ENCODE measurements at regions not wholly inside any gene's neighbourhood (a gene's known extent, or its start where the extent isn't known, plus 50 kb on each side); places are given as distances from the start of the nearest gene placed in this dataset.

DNA sequence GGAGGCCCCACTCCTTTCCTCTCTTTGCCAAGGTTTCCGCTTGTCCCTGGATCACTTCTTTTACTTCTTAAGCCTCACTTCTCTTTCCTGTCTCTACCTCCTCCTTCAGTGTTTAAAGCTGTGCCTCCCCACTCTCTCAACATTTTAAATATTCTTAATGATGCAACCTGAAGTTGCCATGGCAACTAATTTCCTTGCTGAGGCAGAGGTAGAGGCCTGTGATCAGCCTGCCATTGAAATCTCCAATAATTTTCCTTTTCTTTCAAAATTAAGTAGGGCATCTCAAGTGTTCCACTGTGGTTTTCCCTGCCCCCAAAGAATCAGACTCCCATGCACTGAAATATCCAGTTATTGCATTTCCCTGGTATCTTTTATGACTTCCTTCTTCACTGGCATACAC lies 108.6 kb upstream of the VRK1 start:
- no peak for DNase-seq
- no peak overlapping the region for H3K27ac ChIP-seq
- no peaks in the 10 kb centered on the region for H3K9me3 ChIP-seq (replicated peaks in 1 of 3)
- H3K4me1 ChIP-seq (replicated peaks in 1 of 2): no peaks in the 10 kb centered on the region
- 82 to 90% (median 87%) methylated on average over 1 of the region's 1 CpG for WGBS, 4 donors
- intact Hi-C loops (cut with DNase I): no loop called here
- H3K36me3 ChIP-seq (replicated peaks in 1 of 2): no peaks in the 10 kb centered on the region
- TF ChIP-seq, protein P1, sequence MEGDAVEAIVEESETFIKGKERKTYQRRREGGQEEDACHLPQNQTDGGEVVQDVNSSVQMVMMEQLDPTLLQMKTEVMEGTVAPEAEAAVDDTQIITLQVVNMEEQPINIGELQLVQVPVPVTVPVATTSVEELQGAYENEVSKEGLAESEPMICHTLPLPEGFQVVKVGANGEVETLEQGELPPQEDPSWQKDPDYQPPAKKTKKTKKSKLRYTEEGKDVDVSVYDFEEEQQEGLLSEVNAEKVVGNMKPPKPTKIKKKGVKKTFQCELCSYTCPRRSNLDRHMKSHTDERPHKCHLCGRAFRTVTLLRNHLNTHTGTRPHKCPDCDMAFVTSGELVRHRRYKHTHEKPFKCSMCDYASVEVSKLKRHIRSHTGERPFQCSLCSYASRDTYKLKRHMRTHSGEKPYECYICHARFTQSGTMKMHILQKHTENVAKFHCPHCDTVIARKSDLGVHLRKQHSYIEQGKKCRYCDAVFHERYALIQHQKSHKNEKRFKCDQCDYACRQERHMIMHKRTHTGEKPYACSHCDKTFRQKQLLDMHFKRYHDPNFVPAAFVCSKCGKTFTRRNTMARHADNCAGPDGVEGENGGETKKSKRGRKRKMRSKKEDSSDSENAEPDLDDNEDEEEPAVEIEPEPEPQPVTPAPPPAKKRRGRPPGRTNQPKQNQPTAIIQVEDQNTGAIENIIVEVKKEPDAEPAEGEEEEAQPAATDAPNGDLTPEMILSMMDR (IDR thresholded peaks at IDR 0.05): no peak
- no peak for TF ChIP-seq POLR2A (IDR thresholded peaks at IDR 0.05)
- H3K4me3 ChIP-seq: no peak overlapping the region
- no peaks in the 10 kb centered on the region for H3K27me3 ChIP-seq

DNA sequence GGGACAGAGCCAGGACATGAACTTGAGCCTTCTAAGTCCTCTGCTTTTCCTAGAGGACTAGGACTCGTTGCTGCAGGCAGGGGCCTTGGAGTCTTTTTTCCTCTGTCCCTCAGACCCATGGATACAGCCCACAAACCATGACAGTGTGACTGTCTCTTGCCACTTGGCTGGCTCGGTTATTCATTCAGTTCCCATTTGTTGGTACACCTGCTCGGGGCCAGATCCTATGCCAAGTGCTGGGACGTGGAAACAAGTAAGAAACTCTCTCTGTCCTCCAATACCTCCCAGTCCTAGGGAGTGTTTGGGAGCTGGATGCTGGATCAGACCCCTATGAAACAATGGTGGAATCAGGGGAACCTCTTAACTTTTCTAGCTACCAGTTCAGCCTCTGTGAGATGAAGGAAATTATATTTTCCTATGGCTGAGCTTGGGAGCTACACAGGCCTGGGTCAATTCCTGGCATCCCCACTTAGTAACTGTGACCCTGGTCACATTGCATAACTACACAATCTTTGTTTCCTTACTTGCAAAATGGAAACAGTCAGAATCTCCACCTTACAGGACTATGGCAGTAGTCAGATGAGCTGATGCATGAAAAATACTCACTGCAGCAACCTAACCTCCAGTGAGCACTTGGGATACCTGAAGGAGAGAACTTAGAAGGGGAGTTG lies 106.3 kb upstream of the VRK1 start:
- no peaks in the 10 kb centered on the region for H3K36me3 ChIP-seq (replicated peaks in 1 of 2)
- intact Hi-C loops (cut with DNase I): no loop called here
- DNase-seq: no peak
- 72 to 74% (median 73%) methylated on average over 4 of the region's 4 CpGs for WGBS, 4 donors
- no peaks in the 10 kb centered on the region for H3K4me1 ChIP-seq (replicated peaks in 1 of 2)
- no peaks in the 10 kb centered on the region for H3K9me3 ChIP-seq (replicated peaks in 1 of 3)
- H3K27me3 ChIP-seq: no peaks in the 10 kb centered on the region
- TF ChIP-seq, protein P1 (IDR thresholded peaks at IDR 0.05): no peak
- TF ChIP-seq POLR2A (IDR thresholded peaks at IDR 0.05): no peak
- H3K27ac ChIP-seq: no peak overlapping the region
- H3K4me3 ChIP-seq: no peak overlapping the region

DNA sequence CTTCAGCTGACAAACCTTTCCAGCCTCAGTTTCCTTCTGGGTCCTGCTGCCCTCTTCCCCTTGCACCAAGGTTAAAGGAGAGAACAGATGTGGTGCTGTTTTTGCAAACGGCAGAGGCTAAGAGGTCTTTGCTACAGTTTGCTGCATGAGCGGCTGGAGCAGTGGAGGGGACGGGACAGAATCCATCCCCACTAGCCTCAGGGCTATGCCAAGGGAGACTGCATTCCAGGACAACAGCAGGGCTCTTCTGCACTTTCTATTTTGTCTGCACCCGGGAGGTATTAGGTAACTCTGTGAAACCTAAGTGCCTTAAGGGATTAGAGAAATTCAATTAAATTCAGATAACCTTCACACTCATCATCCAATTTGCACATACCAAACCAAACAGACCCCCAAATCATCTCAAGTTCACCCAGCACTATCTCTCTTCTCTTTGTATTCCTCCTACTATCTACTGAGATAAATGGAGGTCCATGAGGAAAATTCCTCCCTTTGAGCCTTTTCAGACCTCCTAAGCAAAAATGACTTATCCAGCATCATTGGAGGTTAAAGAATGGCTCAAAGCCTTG lies 103.8 kb upstream of the VRK1 start:
- H3K27ac ChIP-seq: no peak overlapping the region
- intact Hi-C loops (cut with DNase I): no loop called here
- no peaks in the 10 kb centered on the region for H3K27me3 ChIP-seq
- H3K9me3 ChIP-seq (replicated peaks in 1 of 3): no peaks in the 10 kb centered on the region
- 53 to 80% (median 68%) methylated on average over 1 to 4 of the region's 4 CpGs for WGBS, 4 donors
- no peak overlapping the region for H3K4me3 ChIP-seq
- no peaks in the 10 kb centered on the region for H3K4me1 ChIP-seq (replicated peaks in 1 of 2)
- no peaks in the 10 kb centered on the region for H3K36me3 ChIP-seq (replicated peaks in 1 of 2)
- TF ChIP-seq POLR2A (IDR thresholded peaks at IDR 0.05): no peak
- TF ChIP-seq, protein P1 (IDR thresholded peaks at IDR 0.05): no peak
- DNase-seq: no peak

DNA sequence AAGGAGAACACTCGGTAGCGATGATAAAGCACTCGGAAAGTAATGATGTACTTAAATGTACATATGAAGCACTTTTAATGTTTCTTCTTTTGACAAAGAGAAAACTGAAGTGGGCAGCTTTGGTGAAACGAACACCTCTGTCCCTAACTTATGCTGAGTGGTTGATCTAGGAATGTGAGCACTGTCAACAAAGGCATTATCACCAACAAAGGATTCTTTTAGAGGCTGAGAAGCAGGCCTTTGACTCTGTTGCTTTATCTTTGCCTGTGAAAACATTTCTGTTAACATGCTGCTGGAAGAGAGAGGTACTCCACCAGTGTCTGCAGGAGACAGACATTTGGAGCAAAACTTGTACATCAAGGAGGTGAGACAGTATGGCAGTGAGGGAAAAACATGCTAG lies 103.2 kb upstream of the VRK1 start:
- Histone ChIP-seq H3K4me1 (replicated peaks in 1 of 2) (no peaks in the 10 kb centered on the region), H3K27me3 (no peaks in the 10 kb centered on the region), H3K9me3 (replicated peaks in 1 of 3) (no peaks in the 10 kb centered on the region), H3K4me3 (no peak overlapping the region), H3K27ac (no peak overlapping the region), H3K36me3 (replicated peaks in 1 of 2) (no peaks in the 10 kb centered on the region)
- 57 to 66% (median 63%) methylated on average over 4 of the region's 4 CpGs for WGBS, 4 donors
- DNase-seq: no peak
- TF ChIP-seq, protein P1 (IDR thresholded peaks at IDR 0.05): no peak
- no peak for TF ChIP-seq POLR2A (IDR thresholded peaks at IDR 0.05)
- intact Hi-C loops (cut with DNase I): no loop called here

Measured in adrenal gland (tissue), 9 donors.